LNCaP clone FGC (cell line): ENCODE measurements at regions not wholly inside any gene's neighbourhood (a gene's known extent, or its start where the extent isn't known, plus 50 kb on each side); places are given as distances from the start of the nearest gene placed in this dataset.

Experiments used
- DNase-seq: peaks from one replicate; pipeline ENCODE4 v3.0.0-alpha.2; 2011; ENCODE audit warnings: low read depth
- H3K4me3 ChIP-seq: 2 replicates; pipeline ENCODE4 v1.5.1; 2011; ENCODE audit warnings: mild to moderate bottlenecking, low read depth, low read length, control low read depth
- CTCF ChIP-seq: IDR thresholded peaks from 2 replicates; pipeline ENCODE4 v1.5.1; 2012; ENCODE audit warnings: mild to moderate bottlenecking; ENCODE audit not compliant: control insufficient read depth, insufficient read depth; ENCODE audit errors: extremely low read depth

- no peak for DNase-seq
- TF ChIP-seq CTCF: no peak
- no peak overlapping the region for H3K4me3 ChIP-seq
Measured at GRCh38 chr3:145865399-145866018, 295.5 kb downstream of the PLOD2 start.

- TF ChIP-seq CTCF: no peak
- no peak overlapping the region for H3K4me3 ChIP-seq
- DNase-seq: no peak
Measured at GRCh38 chr3:145869958-145870357, 291.0 kb downstream of the PLOD2 start.

DNA sequence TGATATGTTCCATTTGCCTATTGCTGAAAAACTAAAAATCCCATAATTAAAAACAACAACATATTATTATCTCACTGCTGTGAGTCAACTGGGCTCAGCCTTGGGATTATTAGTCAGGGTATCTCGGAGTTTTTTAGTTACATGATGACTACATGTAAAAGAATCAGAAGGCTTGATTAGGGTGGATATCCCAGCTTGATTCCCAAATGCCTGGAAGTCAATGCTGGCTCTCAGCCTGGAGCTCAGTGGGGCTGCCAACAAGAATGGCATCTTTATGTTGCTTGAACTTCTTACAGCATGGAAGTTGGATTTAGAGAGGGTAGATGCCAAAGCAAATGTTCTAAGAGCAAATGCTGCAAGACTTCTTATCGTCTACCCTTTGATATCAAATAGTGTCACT lies 278.5 kb downstream of the PLOD2 start:
- no peak for TF ChIP-seq CTCF
- no peak for DNase-seq

DNA sequence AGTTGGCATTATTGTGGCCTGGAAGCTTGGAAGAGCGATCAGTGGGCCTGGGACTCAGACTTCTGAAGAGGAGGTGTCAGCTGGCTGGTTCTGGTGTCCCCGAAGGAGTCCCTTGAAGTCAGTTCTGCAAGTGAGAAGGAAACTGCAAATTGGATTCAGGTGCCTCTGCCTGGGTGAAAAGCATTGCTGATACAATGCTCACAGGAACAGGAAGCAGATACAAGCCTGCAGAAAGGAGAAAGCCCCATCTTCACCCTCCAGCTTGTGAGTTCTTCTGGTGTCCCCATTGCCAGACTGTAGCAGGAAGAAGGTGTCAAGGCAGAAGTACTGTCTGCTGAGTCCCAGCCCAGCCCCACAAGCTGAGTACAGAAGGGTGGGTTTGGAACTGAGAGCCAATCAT lies 271.3 kb downstream of the PLOD2 start:
- no peak for DNase-seq
- TF ChIP-seq CTCF: no peak
- no peak overlapping the region for H3K4me3 ChIP-seq

More for the DNA sequence above, 278.5 kb downstream of the PLOD2 start:
- H3K4me3 ChIP-seq: no peak overlapping the region

DNA sequence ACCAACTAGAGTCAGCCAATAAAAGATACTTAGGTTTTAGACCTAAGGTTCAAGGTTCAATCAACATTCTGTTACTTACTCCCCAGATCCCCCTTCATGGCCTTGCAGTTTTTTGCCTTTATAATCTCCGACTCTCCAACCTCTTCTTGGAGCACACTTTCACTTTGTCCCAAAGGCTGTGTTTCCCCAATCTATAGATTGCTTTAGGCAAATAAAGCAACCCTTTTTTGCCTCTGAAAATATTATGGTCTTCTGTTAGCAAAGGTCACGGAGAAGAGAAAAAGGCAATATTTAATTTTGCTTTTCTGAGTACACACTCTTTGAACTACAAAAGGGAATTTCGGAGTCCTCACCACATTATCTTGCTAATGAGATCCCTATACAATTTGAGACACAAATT lies 268.1 kb downstream of the PLOD2 start:
- no peak for TF ChIP-seq CTCF
- H3K4me3 ChIP-seq: no peak overlapping the region
- no peak for DNase-seq

- H3K4me3 ChIP-seq: no peak overlapping the region
- no peak for DNase-seq
- TF ChIP-seq CTCF: no peak
Measured at GRCh38 chr3:145893331-145893730, 267.7 kb downstream of the PLOD2 start.

GRCh38 chr3:145898487-145898886 lies 262.5 kb downstream of the PLOD2 start:
- no peak overlapping the region for H3K4me3 ChIP-seq
- TF ChIP-seq CTCF: no peak
- DNase-seq: no peak
